Loucy (cell line): ENCODE measurements at regions not wholly inside any gene's neighbourhood (a gene's known extent, or its start where the extent isn't known, plus 50 kb on each side); places are given as distances from the start of the nearest gene placed in this dataset.
A peak's percentile ranks its signal among the peaks of the same experiment; 100 is the strongest.

Experiments
- H2AFZ ChIP-seq: fragments of 200-600 bp; sonication (generic); 2 replicates; pipeline ENCODE4 v1.6.0; 2016; ENCODE audit warnings: antibody characterized with exemption, mild to moderate bottlenecking, low read length, moderate library complexity
- H3F3A ChIP-seq: fragments of 200-600 bp; 2 replicates; pipeline ENCODE4 v1.6.0; 2016; ENCODE audit warnings: antibody characterized with exemption, low read depth, mild to moderate bottlenecking
- H3K27me3 ChIP-seq: fragments of 200-600 bp; sonication (generic); 2 replicates; pipeline ENCODE4 v1.6.1; 2014; ENCODE audit warnings: low read length, mild to moderate bottlenecking; ENCODE audit not compliant: insufficient read depth, poor library complexity, severe bottlenecking
- H3K36me3 ChIP-seq: fragments of 200-600 bp; sonication (generic); 2 replicates; pipeline ENCODE4 v1.6.1; 2016; ENCODE audit warnings: low read length; ENCODE audit not compliant: insufficient read depth
- H3K4me1 ChIP-seq: fragments of 200-600 bp; sonication (generic); 2 replicates; pipeline ENCODE4 v1.5.1; 2014; ENCODE audit warnings: low read length, mild to moderate bottlenecking; ENCODE audit not compliant: insufficient read depth, poor library complexity, severe bottlenecking
- H3K4me2 ChIP-seq: fragments of 200-600 bp; sonication (generic); 2 replicates; pipeline ENCODE4 v1.6.0; 2014; ENCODE audit warnings: antibody characterized with exemption, low read length, low read depth, mild to moderate bottlenecking; ENCODE audit not compliant: poor library complexity, severe bottlenecking
- H3K4me3 ChIP-seq: fragments of 200-600 bp; sonication (generic); 2 replicates; pipeline ENCODE4 v1.5.1; 2014; ENCODE audit warnings: low read length, mild to moderate bottlenecking, mixed read lengths; ENCODE audit not compliant: poor library complexity, severe bottlenecking
- H3K79me2 ChIP-seq: fragments of 200-600 bp; sonication (generic); 2 replicates; pipeline ENCODE4 v1.6.1; 2014; ENCODE audit warnings: low read length; ENCODE audit not compliant: insufficient read depth
- H3K9ac ChIP-seq: fragments of 200-600 bp; sonication (generic); 2 replicates; pipeline ENCODE4 v1.6.0; 2014; ENCODE audit warnings: mild to moderate bottlenecking, low read depth, low read length, moderate library complexity; ENCODE audit not compliant: poor library complexity, severe bottlenecking
- H3K9me2 ChIP-seq: fragments of 200-600 bp; sonication (generic); replicated peaks from 2 replicates; pipeline ENCODE4 v1.6.1; 2016; ENCODE audit warnings: low read depth, low read length, mixed read lengths
- H3K9me3 ChIP-seq: fragments of 200-600 bp; sonication (generic); 2 replicates; pipeline ENCODE4 v1.6.1; 2014; ENCODE audit warnings: mild to moderate bottlenecking, antibody characterized with exemption, low read length, low read depth; ENCODE audit not compliant: insufficient read depth
- H4K20me1 ChIP-seq: fragments of 200-600 bp; sonication (generic); 2 replicates; pipeline ENCODE4 v1.6.0; 2014; ENCODE audit warnings: antibody characterized with exemption, low read length, mild to moderate bottlenecking; ENCODE audit not compliant: insufficient read depth, poor library complexity, severe bottlenecking
- CTCF ChIP-seq: fragments of 200-600 bp; sonication (generic); conservative IDR thresholded peaks from 2 replicates; pipeline ENCODE4 v1.5.1; 2014; ENCODE audit warnings: mild to moderate bottlenecking, antibody characterized with exemption, low read length
- EZH2phosphoT487 ChIP-seq: fragments of 200-600 bp; IDR thresholded peaks from 2 replicates; pipeline ENCODE4 v1.6.1; 2018; ENCODE audit warnings: antibody characterized with exemption, mild to moderate bottlenecking, moderate library complexity, borderline replicate concordance

GRCh38 chr1:234955107-234955731 lies 173.4 kb downstream of the TOMM20 start:
- no peaks in the 10 kb centered on the region for H3K27me3 ChIP-seq
- H3K36me3 ChIP-seq = no peaks in the 10 kb centered on the region
- no peak overlapping the region for H3K4me3 ChIP-seq
- H3K79me2 ChIP-seq = peaks cover 6% of the 10 kb centered on the region; the same call in 1 of the 2 replicates
- no peaks in the 10 kb centered on the region for H3K9me3 ChIP-seq
- TF ChIP-seq CTCF (no peak), EZH2phosphoT487 (no peak)
- peak overlapping the region; percentile 47 for H3K9ac ChIP-seq
- H3K4me1 ChIP-seq = peaks cover 49% of the 10 kb centered on the region
- no peaks in the 10 kb centered on the region for H4K20me1 ChIP-seq
- H3K9me2 ChIP-seq = no peaks in the 10 kb centered on the region
- peak overlapping the region; percentile 68 for H2AFZ ChIP-seq
- H3F3A ChIP-seq = no peaks in the 10 kb centered on the region
- H3K4me2 ChIP-seq = peak overlapping the region; percentile 18

DNA sequence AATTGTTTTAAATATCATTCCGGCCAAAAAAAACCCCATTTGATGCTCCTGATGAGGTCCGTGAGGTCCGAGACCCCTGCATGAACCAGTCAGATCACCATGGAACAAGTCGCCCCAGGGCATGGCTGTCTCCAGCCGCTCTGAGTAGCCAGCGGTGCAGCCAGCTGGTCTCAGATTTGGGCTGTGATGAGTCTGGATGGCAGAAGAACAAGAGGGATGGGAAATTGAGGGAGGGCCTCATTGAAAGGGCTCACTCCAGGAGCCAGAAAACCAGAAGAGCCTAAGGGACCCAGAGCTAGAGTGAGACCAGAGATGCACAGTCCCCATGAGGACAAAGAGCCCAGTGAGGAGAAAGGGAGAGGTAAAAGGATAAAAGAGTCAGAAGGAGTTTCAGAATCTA lies 174.0 kb downstream of the TOMM20 start:
- Histone ChIP-seq H3K4me2 (peak overlapping the region; percentile 18), H3F3A (no peaks in the 10 kb centered on the region), H3K9ac (peak overlapping the region; percentile 47), H3K4me3 (no peak overlapping the region), H3K79me2 (0 out of 2 replicates have a peak, but pooled peaks cover 1% of the 10 kb centered on the region), H4K20me1 (no peaks in the 10 kb centered on the region), H2AFZ (peak overlapping the region; percentile 68), H3K4me1 (peaks cover 44% of the 10 kb centered on the region), H3K9me3 (0 out of 2 replicates have a peak, but pooled peaks cover 2% of the 10 kb centered on the region), H3K36me3 (no peaks in the 10 kb centered on the region), H3K9me2 (no peaks in the 10 kb centered on the region), H3K27me3 (no peaks in the 10 kb centered on the region)
- no peak for TF ChIP-seq CTCF
- TF ChIP-seq EZH2phosphoT487 = no peak

DNA sequence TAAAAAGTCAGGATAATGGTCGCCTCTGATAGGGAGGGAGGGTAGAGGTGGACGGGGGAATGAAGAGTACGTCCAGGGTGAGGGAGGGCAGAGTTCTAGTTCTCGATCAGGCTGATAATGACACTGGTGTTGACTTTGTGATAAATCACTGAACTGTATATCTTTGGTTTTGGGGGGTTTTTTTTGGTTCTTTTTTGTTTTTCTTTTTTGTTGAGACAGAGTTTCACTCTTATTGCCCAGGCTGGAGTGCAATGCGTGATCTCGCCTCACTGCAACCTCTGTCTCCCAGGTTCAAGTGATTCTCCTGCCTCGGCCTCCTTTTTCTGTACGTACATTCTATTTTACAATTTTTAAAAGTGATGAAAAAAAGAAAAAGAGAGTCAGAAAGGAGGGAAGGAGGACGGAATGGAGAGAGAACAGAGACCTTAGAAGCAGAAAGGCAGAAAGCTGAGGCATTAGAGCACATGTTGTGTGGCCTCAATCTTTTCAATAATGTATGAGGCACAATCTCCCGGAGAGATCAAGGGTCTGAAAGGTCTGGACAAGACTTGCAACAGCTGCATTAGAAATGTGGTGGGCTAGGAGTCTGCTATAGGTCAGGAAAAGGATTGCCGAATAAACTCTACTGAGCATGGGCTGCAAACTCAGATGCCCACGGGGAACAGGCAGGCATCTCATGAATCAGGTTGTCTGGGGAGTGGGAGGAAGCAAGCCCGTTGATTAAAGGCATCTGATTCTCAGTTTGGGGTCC lies 174.8 kb downstream of the TOMM20 start:
- Histone ChIP-seq H4K20me1 (no peaks in the 10 kb centered on the region), H3K4me3 (no peak overlapping the region), H3K9ac (no peak overlapping the region), H3K79me2 (no peaks in the 10 kb centered on the region), H3K9me2 (no peaks in the 10 kb centered on the region), H3K9me3 (peaks cover 7% of the 10 kb centered on the region; the same call in 1 of the 2 replicates), H3F3A (no peaks in the 10 kb centered on the region), H3K36me3 (no peaks in the 10 kb centered on the region), H3K4me1 (peaks cover 36% of the 10 kb centered on the region), H2AFZ (no peak overlapping the region), H3K27me3 (no peaks in the 10 kb centered on the region), H3K4me2 (no peak overlapping the region)
- TF ChIP-seq EZH2phosphoT487 = no peak
- no peak for TF ChIP-seq CTCF
